GM23338 (cell line): ENCODE measurements at regions not wholly inside any gene's neighbourhood (a gene's known extent, or its start where the extent isn't known, plus 50 kb on each side); places are given as distances from the start of the nearest gene placed in this dataset.

Source experiments
- EZH2 ChIP-seq: fragments of 200-600 bp; sonication (generic); IDR thresholded peaks from one replicate; pipeline ENCODE4 v1.8.0; 2017; ENCODE audit warnings: antibody characterized with exemption, mild to moderate bottlenecking, low read depth; ENCODE audit not compliant: unreplicated experiment
- POLR2AphosphoS5 ChIP-seq: IDR thresholded peaks from 2 replicates; pipeline ENCODE4 v1.6.1; 2016; ENCODE audit warnings: antibody characterized with exemption, low read depth

- TF ChIP-seq EZH2 (no peak), POLR2AphosphoS5 (no peak)
Measured at GRCh38 chr18:72102412-72102811, 441.7 kb downstream of the CBLN2 start.
